WTC11 (cell line): ENCODE measurements at regions not wholly inside any gene's neighbourhood (a gene's known extent, or its start where the extent isn't known, plus 50 kb on each side); places are given as distances from the start of the nearest gene placed in this dataset.

Source experiments
- ATF1 ChIP-seq: sonication (generic); formaldehyde crosslinking; IDR thresholded peaks from 2 replicates; pipeline ENCODE4 v1.8.1; 2023; ENCODE audit warnings: mild to moderate bottlenecking, moderate library complexity, missing genetic modification reagents
- CBFB ChIP-seq: sonication (generic); formaldehyde crosslinking; IDR thresholded peaks from 2 replicates; pipeline ENCODE4 v1.8.1; 2022; ENCODE audit warnings: mild to moderate bottlenecking, low read depth, missing genetic modification reagents
- CREB1 ChIP-seq: sonication (generic); formaldehyde crosslinking; IDR thresholded peaks from 2 replicates; pipeline ENCODE4 v1.8.0; 2023; ENCODE audit warnings: mild to moderate bottlenecking, missing genetic modification reagents
- CTCF ChIP-seq: fragments of 200-600 bp; IDR thresholded peaks from 2 replicates; pipeline ENCODE4 v1.8.0; 2022; ENCODE audit warnings: antibody characterized with exemption
- E2F4 ChIP-seq: sonication (generic); formaldehyde crosslinking; IDR thresholded peaks from 2 replicates; pipeline ENCODE4 v1.8.1; 2022; ENCODE audit warnings: low read depth, mild to moderate bottlenecking, moderate library complexity, missing genetic modification reagents, borderline replicate concordance
- FOXJ3 ChIP-seq: sonication (generic); formaldehyde crosslinking; IDR thresholded peaks from 2 replicates; pipeline ENCODE4 v1.9.0; 2021; ENCODE audit warnings: missing genetic modification reagents, mild to moderate bottlenecking, borderline replicate concordance
- IRF2 ChIP-seq: sonication (generic); formaldehyde crosslinking; IDR thresholded peaks from 2 replicates; pipeline ENCODE4 v1.8.0; 2022; ENCODE audit warnings: low read depth, missing genetic modification reagents, borderline replicate concordance
- MAX ChIP-seq: sonication (generic); formaldehyde crosslinking; IDR thresholded peaks from 2 replicates; pipeline ENCODE4 v1.8.0; 2022; ENCODE audit warnings: mild to moderate bottlenecking, missing genetic modification reagents
- NFYB ChIP-seq: sonication (generic); formaldehyde crosslinking; conservative IDR thresholded peaks from 2 replicates; pipeline ENCODE4 v1.8.0; 2022; ENCODE audit warnings: low read depth, missing genetic modification reagents
- TF ChIP-seq, protein P1 (sequence below): fragments of 250-450 bp; sonication (Bioruptor Pico); IDR thresholded peaks from 2 replicates; pipeline ENCODE4 v2.1.2; 2022; ENCODE audit warnings: mild to moderate bottlenecking, moderate library complexity

- TF ChIP-seq CTCF (no peak), FOXJ3 (CRISPR knock-in tag) (no peak), CREB1 (CRISPR knock-in tag) (no peak), MAX (CRISPR knock-in tag) (no peak), NFYB (CRISPR knock-in tag) (no peak), E2F4 (CRISPR knock-in tag) (no peak), CBFB (no peak), ATF1 (no peak), IRF2 (CRISPR knock-in tag) (no peak)
- TF ChIP-seq, protein P1, sequence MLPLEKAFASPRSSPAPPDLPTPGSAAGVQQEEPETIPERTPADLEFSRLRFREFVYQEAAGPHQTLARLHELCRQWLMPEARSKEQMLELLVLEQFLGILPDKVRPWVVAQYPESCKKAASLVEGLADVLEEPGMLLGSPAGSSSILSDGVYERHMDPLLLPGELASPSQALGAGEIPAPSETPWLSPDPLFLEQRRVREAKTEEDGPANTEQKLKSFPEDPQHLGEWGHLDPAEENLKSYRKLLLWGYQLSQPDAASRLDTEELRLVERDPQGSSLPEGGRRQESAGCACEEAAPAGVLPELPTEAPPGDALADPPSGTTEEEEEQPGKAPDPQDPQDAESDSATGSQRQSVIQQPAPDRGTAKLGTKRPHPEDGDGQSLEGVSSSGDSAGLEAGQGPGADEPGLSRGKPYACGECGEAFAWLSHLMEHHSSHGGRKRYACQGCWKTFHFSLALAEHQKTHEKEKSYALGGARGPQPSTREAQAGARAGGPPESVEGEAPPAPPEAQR (CRISPR knock-in tag), result no peak
These were observed 161.1 kb upstream of the ZWINT start for GRCh38 chr10:56522166-56522565.
